ENCODE measurements at regions not wholly inside any gene's neighbourhood (a gene's known extent, or its start where the extent isn't known, plus 50 kb on each side); places are given as distances from the start of the nearest gene placed in this dataset.
"Not testable (repeated sequence)": the region's sequence is repeated elsewhere in the genome, so short reads cannot be mapped to it uniquely, and the experiment has no call there.

GRCh38 chr4:66270356-66270755, 600.1 kb upstream of the EPHA5 start:
- not testable (repeated sequence) for H2AFZ ChIP-seq (ENCODE audit: insufficient read depth, low read length, poor library complexity); H3K14ac ChIP-seq (ENCODE audit: low read length); H3K9me3 ChIP-seq (ENCODE audit: insufficient read depth, low read depth, low read length); H3K27ac ChIP-seq (ENCODE audit: low read depth, low read length); H2BK12ac ChIP-seq (ENCODE audit: low read length); H3K79me2 ChIP-seq (ENCODE audit: control insufficient read depth, insufficient read depth, low read length, poor library complexity); H3K4ac ChIP-seq (ENCODE audit: low read depth, low read length); H3K79me1 ChIP-seq (ENCODE audit: low read length); H3K4me1 ChIP-seq (ENCODE audit: control insufficient read depth in 1 of 2, insufficient read depth in 2 of 2, low read length in 2 of 2); H2AK5ac ChIP-seq (ENCODE audit: low read length); H3K9ac ChIP-seq (ENCODE audit: low read length); H3K27me3 ChIP-seq (ENCODE audit: insufficient read depth, low read length); H4K12ac ChIP-seq (ENCODE audit: low read depth, low read length); H3K18ac ChIP-seq (ENCODE audit: low read length); DNase-seq; H2BK5ac ChIP-seq (ENCODE audit: low read depth, low read length, poor library complexity); H3K4me3 ChIP-seq (ENCODE audit: low read depth, low read length); H3K4me2 ChIP-seq (ENCODE audit: low read length); H2BK120ac ChIP-seq (ENCODE audit: insufficient read depth, low read length, poor library complexity); H4K91ac ChIP-seq (ENCODE audit: low read depth, low read length); H3K36me3 ChIP-seq (ENCODE audit: control insufficient read depth in 1 of 2, insufficient read depth in 2 of 2, low read length in 2 of 2); H4K8ac ChIP-seq (ENCODE audit: low read depth, low read length); H3K23ac ChIP-seq (ENCODE audit: low read length)
- WGBS (ENCODE audit: extremely low coverage, insufficient coverage, insufficient read length) = no CpG with 5 or more reads among the region's 2 CpGs

- H3K14ac ChIP-seq (ENCODE audit: low read length); H3K23ac ChIP-seq (ENCODE audit: low read length); H3K9ac ChIP-seq (ENCODE audit: low read length); H3K4me2 ChIP-seq (ENCODE audit: low read length); H3K36me3 ChIP-seq (ENCODE audit: control insufficient read depth in 1 of 2, insufficient read depth in 2 of 2, low read length in 2 of 2); H3K18ac ChIP-seq (ENCODE audit: low read length); H4K12ac ChIP-seq (ENCODE audit: low read depth, low read length); H3K4me1 ChIP-seq (ENCODE audit: control insufficient read depth in 1 of 2, insufficient read depth in 2 of 2, low read length in 2 of 2); H3K9me3 ChIP-seq (ENCODE audit: insufficient read depth, low read depth, low read length); H2BK12ac ChIP-seq (ENCODE audit: low read length); H4K8ac ChIP-seq (ENCODE audit: low read depth, low read length); H2BK5ac ChIP-seq (ENCODE audit: low read depth, low read length, poor library complexity); H3K27ac ChIP-seq (ENCODE audit: low read depth, low read length); H4K91ac ChIP-seq (ENCODE audit: low read depth, low read length); H2AFZ ChIP-seq (ENCODE audit: insufficient read depth, low read length, poor library complexity); H3K4me3 ChIP-seq (ENCODE audit: low read depth, low read length); H2AK5ac ChIP-seq (ENCODE audit: low read length); H3K79me1 ChIP-seq (ENCODE audit: low read length); H3K4ac ChIP-seq (ENCODE audit: low read depth, low read length); H2BK120ac ChIP-seq (ENCODE audit: insufficient read depth, low read length, poor library complexity); H3K27me3 ChIP-seq (ENCODE audit: insufficient read depth, low read length); DNase-seq; H3K79me2 ChIP-seq (ENCODE audit: control insufficient read depth, insufficient read depth, low read length, poor library complexity): not testable (repeated sequence)
- no CpG with 5 or more reads among the region's 5 CpGs for WGBS (ENCODE audit: extremely low coverage, insufficient coverage, insufficient read length)
Measured at GRCh38 chr4:66266554-66266953, 596.3 kb upstream of the EPHA5 start.

GRCh38 chr4:66266035-66266434, 595.7 kb upstream of the EPHA5 start:
- no peak overlapping the region for H3K4me2 ChIP-seq (ENCODE audit: low read length)
- H2AK5ac ChIP-seq (ENCODE audit: low read length) = no peak overlapping the region
- H2BK12ac ChIP-seq (ENCODE audit: low read length) = no peak overlapping the region
- no peaks in the 10 kb centered on the region for H3K79me2 ChIP-seq (ENCODE audit: control insufficient read depth, insufficient read depth, low read length, poor library complexity)
- no peaks in the 10 kb centered on the region for H3K27me3 ChIP-seq (ENCODE audit: insufficient read depth, low read length)
- H3K18ac ChIP-seq (ENCODE audit: low read length) = no peak overlapping the region
- no peaks in the 10 kb centered on the region for H3K79me1 ChIP-seq (ENCODE audit: low read length)
- H4K8ac ChIP-seq (ENCODE audit: low read depth, low read length) = no peak overlapping the region
- no peak overlapping the region for H4K12ac ChIP-seq (ENCODE audit: low read depth, low read length)
- no peak for DNase-seq
- no CpG with 5 or more reads among the region's 5 CpGs for WGBS (ENCODE audit: extremely low coverage, insufficient coverage, insufficient read length)
- no peak overlapping the region for H3K14ac ChIP-seq (ENCODE audit: low read length)
- H3K36me3 ChIP-seq (ENCODE audit: control insufficient read depth in 1 of 2, insufficient read depth in 2 of 2, low read length in 2 of 2) = no peaks in the 10 kb centered on the region
- H4K91ac ChIP-seq (ENCODE audit: low read depth, low read length) = no peak overlapping the region
- H3K23ac ChIP-seq (ENCODE audit: low read length) = no peak overlapping the region
- no peak overlapping the region for H2BK5ac ChIP-seq (ENCODE audit: low read depth, low read length, poor library complexity)
- no peak overlapping the region for H3K27ac ChIP-seq (ENCODE audit: low read depth, low read length)
- no peak overlapping the region for H3K4ac ChIP-seq (ENCODE audit: low read depth, low read length)
- H2BK120ac ChIP-seq (ENCODE audit: insufficient read depth, low read length, poor library complexity) = no peak overlapping the region
- H3K4me3 ChIP-seq (ENCODE audit: low read depth, low read length) = no peak overlapping the region
- peaks cover 0 to 6% of the 10 kb centered on the region in 2 experiments for H3K4me1 ChIP-seq (ENCODE audit: control insufficient read depth in 1 of 2, insufficient read depth in 2 of 2, low read length in 2 of 2)
- H2AFZ ChIP-seq (ENCODE audit: insufficient read depth, low read length, poor library complexity) = no peak overlapping the region
- no peaks in the 10 kb centered on the region for H3K9me3 ChIP-seq (ENCODE audit: insufficient read depth, low read depth, low read length)
- no peak overlapping the region for H3K9ac ChIP-seq (ENCODE audit: low read length)

GRCh38 chr4:66252291-66252690, 582.0 kb upstream of the EPHA5 start:
- no CpG with 5 or more reads among the region's 1 CpG for WGBS (ENCODE audit: extremely low coverage, insufficient coverage, insufficient read length)
- no peak overlapping the region for H2BK5ac ChIP-seq (ENCODE audit: low read depth, low read length, poor library complexity)
- no peak overlapping the region for H2AK5ac ChIP-seq (ENCODE audit: low read length)

More at GRCh38 chr4:66252291-66252690, 582.0 kb upstream of the EPHA5 start:
- Histone ChIP-seq H4K8ac (ENCODE audit: low read depth, low read length) (no peak overlapping the region), H3K4ac (ENCODE audit: low read depth, low read length) (no peak overlapping the region), H2BK120ac (ENCODE audit: insufficient read depth, low read length, poor library complexity) (no peak overlapping the region), H3K9ac (ENCODE audit: low read length) (no peak overlapping the region), H3K27ac (ENCODE audit: low read depth, low read length) (no peak overlapping the region), H3K36me3 (ENCODE audit: control insufficient read depth in 1 of 2, insufficient read depth in 2 of 2, low read length in 2 of 2) (no peaks in the 10 kb centered on the region), H3K4me2 (ENCODE audit: low read length) (no peak overlapping the region), H2AFZ (ENCODE audit: insufficient read depth, low read length, poor library complexity) (no peak overlapping the region), H3K4me3 (ENCODE audit: low read depth, low read length) (no peak overlapping the region), H3K27me3 (ENCODE audit: insufficient read depth, low read length) (no peaks in the 10 kb centered on the region), H3K23ac (ENCODE audit: low read length) (no peak overlapping the region), H3K79me1 (ENCODE audit: low read length) (no peaks in the 10 kb centered on the region), H3K14ac (ENCODE audit: low read length) (no peak overlapping the region), H2BK12ac (ENCODE audit: low read length) (no peak overlapping the region), H3K18ac (ENCODE audit: low read length) (no peak overlapping the region), H3K79me2 (ENCODE audit: control insufficient read depth, insufficient read depth, low read length, poor library complexity) (no peaks in the 10 kb centered on the region), H4K12ac (ENCODE audit: low read depth, low read length) (no peak overlapping the region), H3K4me1 (ENCODE audit: control insufficient read depth in 1 of 2, insufficient read depth in 2 of 2, low read length in 2 of 2) (no peaks in the 10 kb centered on the region), H4K91ac (ENCODE audit: low read depth, low read length) (no peak overlapping the region), H3K9me3 (ENCODE audit: insufficient read depth, low read depth, low read length) (no peaks in the 10 kb centered on the region)
- DNase-seq = no peak
